Tibial nerve (tissue), 4 donors: ENCODE measurements at regions not wholly inside any gene's neighbourhood (a gene's known extent, or its start where the extent isn't known, plus 50 kb on each side); places are given as distances from the start of the nearest gene placed in this dataset.

Experiments used
- EP300 ChIP-seq, 2 donors: sonication (generic); formaldehyde crosslinking; IDR thresholded peaks; one replicate each; pipeline ENCODE4 v1.6.1; 2017; ENCODE audit warnings: antibody characterized with exemption in 2 of 2, mild to moderate bottlenecking in 1 of 2
- POLR2A ChIP-seq, 2 donors: fragments of 450-650 bp; IDR thresholded peaks; one replicate each; pipeline ENCODE4 v1.6.1; 2017; ENCODE audit warnings: antibody characterized with exemption in 2 of 2, mild to moderate bottlenecking in 2 of 2, moderate library complexity in 2 of 2
- TF ChIP-seq, protein P1 (sequence below), 5 experiments: fragments of 200-600 bp in 3 of 5; fragments of 450-650 bp in 2 of 5; sonication (generic) in 3 of 5; IDR thresholded peaks; one replicate each; pipeline ENCODE4 v1.5.1; 2016 to 2019; ENCODE audit warnings: antibody characterized with exemption in 5 of 5, mild to moderate bottlenecking in 3 of 5, moderate library complexity in 2 of 5

DNA sequence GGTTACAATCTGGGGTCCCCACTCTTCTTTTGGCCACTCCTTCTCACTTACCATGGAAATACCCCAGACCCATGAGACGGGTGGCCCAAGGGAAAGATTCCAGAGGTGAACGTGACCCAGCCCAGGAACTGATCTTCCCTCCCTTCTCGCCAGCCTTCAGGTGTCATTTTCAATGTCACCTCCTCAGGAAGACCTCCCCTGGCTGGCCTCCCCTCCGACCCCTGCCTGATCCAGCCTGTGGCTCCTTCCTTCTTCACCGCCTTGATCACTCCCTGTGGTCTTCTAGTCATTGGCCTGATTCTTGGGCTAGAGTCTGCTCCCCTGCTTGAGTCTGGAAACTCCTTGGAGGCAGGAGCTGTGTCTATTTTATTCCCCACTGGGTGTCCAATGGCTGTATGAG, 146.1 kb downstream of the SMAD6 start:
- TF ChIP-seq, protein P1, sequence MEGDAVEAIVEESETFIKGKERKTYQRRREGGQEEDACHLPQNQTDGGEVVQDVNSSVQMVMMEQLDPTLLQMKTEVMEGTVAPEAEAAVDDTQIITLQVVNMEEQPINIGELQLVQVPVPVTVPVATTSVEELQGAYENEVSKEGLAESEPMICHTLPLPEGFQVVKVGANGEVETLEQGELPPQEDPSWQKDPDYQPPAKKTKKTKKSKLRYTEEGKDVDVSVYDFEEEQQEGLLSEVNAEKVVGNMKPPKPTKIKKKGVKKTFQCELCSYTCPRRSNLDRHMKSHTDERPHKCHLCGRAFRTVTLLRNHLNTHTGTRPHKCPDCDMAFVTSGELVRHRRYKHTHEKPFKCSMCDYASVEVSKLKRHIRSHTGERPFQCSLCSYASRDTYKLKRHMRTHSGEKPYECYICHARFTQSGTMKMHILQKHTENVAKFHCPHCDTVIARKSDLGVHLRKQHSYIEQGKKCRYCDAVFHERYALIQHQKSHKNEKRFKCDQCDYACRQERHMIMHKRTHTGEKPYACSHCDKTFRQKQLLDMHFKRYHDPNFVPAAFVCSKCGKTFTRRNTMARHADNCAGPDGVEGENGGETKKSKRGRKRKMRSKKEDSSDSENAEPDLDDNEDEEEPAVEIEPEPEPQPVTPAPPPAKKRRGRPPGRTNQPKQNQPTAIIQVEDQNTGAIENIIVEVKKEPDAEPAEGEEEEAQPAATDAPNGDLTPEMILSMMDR (IDR thresholded peaks at IDR 0.05), result no peak
- TF ChIP-seq POLR2A (IDR thresholded peaks at IDR 0.05), result no peak
- TF ChIP-seq EP300 (IDR thresholded peaks at IDR 0.05), result no peak
